Trophoblast cell (in vitro differentiated cells and primary cell): ENCODE measurements at regions not wholly inside any gene's neighbourhood (a gene's known extent, or its start where the extent isn't known, plus 50 kb on each side); places are given as distances from the start of the nearest gene placed in this dataset.
"Not testable (repeated sequence)": the region's sequence is repeated elsewhere in the genome, so short reads cannot be mapped to it uniquely, and the experiment has no call there.

Experiments
- DNase-seq, 2 donors: peaks; one replicate each; pipeline ENCODE4 v3.0.0-alpha.2; 2016
- H2AFZ ChIP-seq: 2 replicates; pipeline ENCODE4 v1.6.1; 2013; ENCODE audit warnings: low read length, moderate library complexity, mild to moderate bottlenecking; ENCODE audit not compliant: insufficient read depth, poor library complexity
- H2AK5ac ChIP-seq: 2 replicates; pipeline ENCODE4 v1.6.1; 2013; ENCODE audit warnings: mild to moderate bottlenecking, low read length
- H2BK120ac ChIP-seq: 2 replicates; pipeline ENCODE4 v1.6.1; 2013; ENCODE audit warnings: low read length, mild to moderate bottlenecking, moderate library complexity; ENCODE audit not compliant: insufficient read depth, poor library complexity
- H2BK12ac ChIP-seq: 2 replicates; pipeline ENCODE4 v1.6.1; 2013; ENCODE audit warnings: mild to moderate bottlenecking, low read length, moderate library complexity
- H2BK5ac ChIP-seq: 2 replicates; pipeline ENCODE4 v1.6.1; 2013; ENCODE audit warnings: low read length, low read depth, moderate library complexity, mild to moderate bottlenecking; ENCODE audit not compliant: poor library complexity
- H3K14ac ChIP-seq: 2 replicates; pipeline ENCODE4 v1.6.1; 2013; ENCODE audit warnings: mild to moderate bottlenecking, low read length
- H3K18ac ChIP-seq: 2 replicates; pipeline ENCODE4 v1.6.1; 2013; ENCODE audit warnings: mild to moderate bottlenecking, low read length
- H3K23ac ChIP-seq: 2 replicates; pipeline ENCODE4 v1.6.1; 2013; ENCODE audit warnings: low read length
- H3K27ac ChIP-seq: 2 replicates; pipeline ENCODE4 v1.5.1; 2013; ENCODE audit warnings: low read depth, mild to moderate bottlenecking, inconsistent platforms, low read length, moderate library complexity
- H3K27me3 ChIP-seq: 2 replicates; pipeline ENCODE4 v1.6.1; 2013; ENCODE audit warnings: inconsistent platforms, mild to moderate bottlenecking, low read length, moderate library complexity; ENCODE audit not compliant: insufficient read depth
- H3K36me3 ChIP-seq, 2 experiments: 1 replicate in 1 of 2; 2 replicates in 1 of 2; pipeline ENCODE4 v1.6.1; 2013; ENCODE audit warnings: low read length in 2 of 2, mild to moderate bottlenecking in 2 of 2, moderate library complexity in 1 of 2; ENCODE audit not compliant: insufficient read depth in 2 of 2, control insufficient read depth in 1 of 2
- H3K4ac ChIP-seq: 2 replicates; pipeline ENCODE4 v1.6.1; 2013; ENCODE audit warnings: low read depth, mild to moderate bottlenecking, low read length, moderate library complexity
- H3K4me1 ChIP-seq, 2 experiments: 1 replicate in 1 of 2; 2 replicates in 1 of 2; pipeline ENCODE4 v1.6.1; 2013; ENCODE audit warnings: low read length in 2 of 2, mild to moderate bottlenecking in 2 of 2, moderate library complexity in 1 of 2; ENCODE audit not compliant: insufficient read depth in 2 of 2, control insufficient read depth in 1 of 2
- H3K4me2 ChIP-seq: 2 replicates; pipeline ENCODE4 v1.6.1; 2013; ENCODE audit warnings: inconsistent platforms, mild to moderate bottlenecking, low read length, moderate library complexity
- H3K4me3 ChIP-seq: 2 replicates; pipeline ENCODE4 v1.5.1; 2013; ENCODE audit warnings: mild to moderate bottlenecking, low read depth, low read length, inconsistent platforms
- H3K79me1 ChIP-seq: one replicate; pipeline ENCODE4 v1.6.1; 2013; ENCODE audit warnings: low read length
- H3K79me2 ChIP-seq: 2 replicates; pipeline ENCODE4 v1.6.1; 2013; ENCODE audit warnings: low read length, mild to moderate bottlenecking; ENCODE audit not compliant: control insufficient read depth, insufficient read depth, poor library complexity
- H3K9ac ChIP-seq: 2 replicates; pipeline ENCODE4 v1.6.1; 2013; ENCODE audit warnings: mild to moderate bottlenecking, low read length
- H3K9me3 ChIP-seq: 2 replicates; pipeline ENCODE4 v1.6.1; 2013; ENCODE audit warnings: low read depth, mild to moderate bottlenecking, control low read depth, inconsistent platforms, low read length; ENCODE audit not compliant: insufficient read depth
- H4K12ac ChIP-seq: 2 replicates; pipeline ENCODE4 v1.6.1; 2013; ENCODE audit warnings: low read depth, mild to moderate bottlenecking, low read length, moderate library complexity
- H4K8ac ChIP-seq: 2 replicates; pipeline ENCODE4 v1.6.1; 2013; ENCODE audit warnings: low read depth, mild to moderate bottlenecking, low read length, moderate library complexity
- H4K91ac ChIP-seq: one replicate; pipeline ENCODE4 v1.6.1; 2013; ENCODE audit warnings: low read depth, mild to moderate bottlenecking, low read length, moderate library complexity
- WGBS: extraction: QIAGEN DNeasy Blood & Tissue Kit; methylation state at CpG from one replicate; pipeline ENCODE4 v1.1.7; 2013; ENCODE audit warnings: missing lambda C conversion rate; ENCODE audit not compliant: insufficient read length, insufficient coverage; ENCODE audit errors: extremely low coverage; 5-methylcytosine and 5-hydroxymethylcytosine counted together

GRCh38 chr5:124104821-124105220 is 592.8 kb downstream of the CSNK1G3 start:
- whole genome bisulfite sequencing = no CpG with 5 or more reads among the region's 1 CpG
- no peak overlapping the region for H3K4me2 ChIP-seq
- no peaks in the 10 kb centered on the region for H3K79me1 ChIP-seq
- no peak overlapping the region for H3K27ac ChIP-seq
- no peak overlapping the region for H3K14ac ChIP-seq
- no peak overlapping the region for H2BK120ac ChIP-seq
- H3K9ac ChIP-seq = no peak overlapping the region
- no peak overlapping the region for H4K8ac ChIP-seq
- no peak overlapping the region for H2AK5ac ChIP-seq
- no peak overlapping the region for H2BK12ac ChIP-seq
- no peaks in the 10 kb centered on the region for H3K27me3 ChIP-seq
- H3K18ac ChIP-seq = no peak overlapping the region
- H3K4me3 ChIP-seq = no peak overlapping the region
- DNase-seq = no peak
- no peak overlapping the region for H2BK5ac ChIP-seq
- H3K23ac ChIP-seq = no peak overlapping the region
- H3K79me2 ChIP-seq = no peaks in the 10 kb centered on the region
- no peak overlapping the region for H2AFZ ChIP-seq
- H4K12ac ChIP-seq = no peak overlapping the region
- no peak overlapping the region for H4K91ac ChIP-seq
- H3K9me3 ChIP-seq = no peaks in the 10 kb centered on the region
- no peaks in the 10 kb centered on the region for H3K36me3 ChIP-seq
- H3K4me1 ChIP-seq = no peaks in the 10 kb centered on the region
- H3K4ac ChIP-seq = no peak overlapping the region

- Histone ChIP-seq H2AK5ac (no peak overlapping the region), H3K27ac (no peak overlapping the region), H2BK120ac (no peak overlapping the region), H3K4ac (no peak overlapping the region), H3K27me3 (no peaks in the 10 kb centered on the region), H3K18ac (no peak overlapping the region), H4K91ac (no peak overlapping the region), H4K12ac (no peak overlapping the region), H3K9ac (no peak overlapping the region), H3K79me1 (no peaks in the 10 kb centered on the region), H2BK12ac (no peak overlapping the region), H3K79me2 (no peaks in the 10 kb centered on the region), H3K4me3 (no peak overlapping the region), H3K36me3 (no peaks in the 10 kb centered on the region), H3K14ac (no peak overlapping the region), H4K8ac (no peak overlapping the region), H2BK5ac (no peak overlapping the region), H3K4me2 (no peak overlapping the region), H2AFZ (no peak overlapping the region), H3K23ac (no peak overlapping the region), H3K4me1 (no peaks in the 10 kb centered on the region), H3K9me3 (no peaks in the 10 kb centered on the region)
- peak; percentile 5 to 27 for DNase-seq
- WGBS = no CpG with 5 or more reads among the region's 3 CpGs
Observed at GRCh38 chr5:124104344-124104743, 592.4 kb downstream of the CSNK1G3 start.

- Histone ChIP-seq H4K8ac (no peak overlapping the region), H3K4ac (no peak overlapping the region), H2BK5ac (no peak overlapping the region), H3K4me2 (no peak overlapping the region), H3K27me3 (no peaks in the 10 kb centered on the region), H3K79me1 (no peaks in the 10 kb centered on the region), H2BK120ac (no peak overlapping the region), H3K4me3 (no peak overlapping the region), H3K79me2 (no peaks in the 10 kb centered on the region), H3K9ac (no peak overlapping the region), H2AK5ac (no peak overlapping the region), H2BK12ac (no peak overlapping the region), H3K9me3 (no peaks in the 10 kb centered on the region), H3K27ac (no peak overlapping the region), H3K14ac (no peak overlapping the region), H4K91ac (no peak overlapping the region), H3K23ac (no peak overlapping the region), H4K12ac (no peak overlapping the region), H3K4me1 (no peaks in the 10 kb centered on the region), H3K18ac (no peak overlapping the region), H3K36me3 (no peaks in the 10 kb centered on the region), H2AFZ (no peak overlapping the region)
- DNase-seq = peak; percentile 47 to 75
- WGBS = no CpG with 5 or more reads among the region's 1 CpG
Observed at GRCh38 chr5:124103671-124104070, 591.7 kb downstream of the CSNK1G3 start.

- not testable (repeated sequence) for H3K4me1 ChIP-seq, H4K8ac ChIP-seq, H3K4me3 ChIP-seq, H2BK12ac ChIP-seq, H2BK5ac ChIP-seq, H3K36me3 ChIP-seq, H4K91ac ChIP-seq, H4K12ac ChIP-seq, H2AFZ ChIP-seq, H3K14ac ChIP-seq, H3K79me1 ChIP-seq, H2BK120ac ChIP-seq, H2AK5ac ChIP-seq, H3K4me2 ChIP-seq, H3K27me3 ChIP-seq, H3K9ac ChIP-seq, H3K9me3 ChIP-seq, H3K27ac ChIP-seq, H3K18ac ChIP-seq, H3K4ac ChIP-seq, H3K79me2 ChIP-seq, H3K23ac ChIP-seq
- WGBS = no CpG with 5 or more reads among the region's 5 CpGs
- DNase-seq = peak in 1 of 2 donors; percentile 2
Observed at GRCh38 chr5:124103056-124103455, 591.1 kb downstream of the CSNK1G3 start.
